ENCODE measurements at regions not wholly inside any gene's neighbourhood (a gene's known extent, or its start where the extent isn't known, plus 50 kb on each side); places are given as distances from the start of the nearest gene placed in this dataset.

- TF ChIP-seq ZNF318 (CRISPR knock-in tag; IDR thresholded peaks at IDR 0.05) (no peak), ZFX (CRISPR knock-in tag; IDR thresholded peaks at IDR 0.05; ENCODE audit: low read depth) (no peak), SIN3A (IDR thresholded peaks at IDR 0.05; ENCODE audit: borderline replicate concordance, low read depth, low read length) (no peak), POLR2AphosphoS5 (IDR thresholded peaks at IDR 0.05; ENCODE audit: low read depth, low read length) (no peak), CTCF (CRISPR knock-in tag; IDR thresholded peaks at IDR 0.05) (no peak), MEIS1 (CRISPR knock-in tag; IDR thresholded peaks at IDR 0.05; ENCODE audit: borderline replicate concordance) (no peak), POLR2A (IDR thresholded peaks at IDR 0.05; ENCODE audit: insufficient read depth in 1 of 2, low read depth in 2 of 2, low read length in 2 of 2) (no peak), HCFC1 (IDR thresholded peaks at IDR 0.05; ENCODE audit: low read depth, low read length) (no peak), MTF1 (CRISPR knock-in tag; IDR thresholded peaks at IDR 0.05) (no peak), ETV6 (CRISPR knock-in tag; conservative IDR thresholded peaks at IDR 0.05) (no peak), HDAC6 (IDR thresholded peaks at IDR 0.05; ENCODE audit: low read depth, low read length) (no peak)
These were observed 63.4 kb downstream of the NUDT10 start for GRCh38 chrX:51395810-51396728.
